HG02973 (cell line): ENCODE measurements at regions not wholly inside any gene's neighbourhood (a gene's known extent, or its start where the extent isn't known, plus 50 kb on each side); places are given as distances from the start of the nearest gene placed in this dataset.
"Not testable (repeated sequence)": the region's sequence is repeated elsewhere in the genome, so short reads cannot be mapped to it uniquely, and the experiment has no call there.

Source experiments
- ATAC-seq: cut with Tn5 transposase; IDR thresholded peaks from one replicate; pipeline ENCODE4 v1.9.1; 2021; ENCODE audit warnings: moderate library complexity; ENCODE audit not compliant: unreplicated experiment

DNA sequence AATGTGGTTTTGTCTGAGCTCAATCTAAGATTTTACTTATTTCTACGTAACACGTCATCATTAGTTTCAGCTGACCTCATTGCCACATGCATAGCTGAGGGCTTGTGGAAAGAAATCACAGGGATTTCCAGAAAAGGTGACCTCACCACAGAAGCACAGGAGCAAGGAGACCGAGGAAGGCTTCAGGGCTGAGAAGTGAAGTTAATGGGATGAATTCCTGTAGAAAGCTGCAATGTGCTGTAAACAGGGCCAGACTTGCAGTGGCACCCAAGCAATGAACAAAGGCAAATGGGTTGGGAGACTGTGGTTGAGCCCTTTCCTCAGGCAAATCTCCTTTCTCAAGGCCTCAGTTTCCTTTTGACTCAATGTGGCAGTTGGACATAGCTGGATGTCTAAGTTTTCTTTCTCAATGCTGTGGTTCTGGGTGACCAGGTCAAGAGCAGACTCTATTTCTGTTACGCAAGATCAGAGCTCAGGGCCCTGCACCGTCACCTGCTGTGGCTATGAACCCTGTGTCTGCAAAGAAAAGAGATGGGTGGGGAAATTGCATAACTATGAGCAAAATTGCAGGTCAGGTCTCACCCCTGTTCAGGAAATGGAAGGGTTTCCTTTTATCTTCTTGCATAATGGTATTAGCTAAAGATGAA lies 252.2 kb upstream of the TBL1XR1 start:
- ATAC-seq, result peak; percentile 87

- no peak for ATAC-seq
These were observed 254.0 kb upstream of the TBL1XR1 start for GRCh38 chr3:177451301-177451750.

GRCh38 chr3:177451864-177452830 lies 254.9 kb upstream of the TBL1XR1 start:
- ATAC-seq, result no peak

DNA sequence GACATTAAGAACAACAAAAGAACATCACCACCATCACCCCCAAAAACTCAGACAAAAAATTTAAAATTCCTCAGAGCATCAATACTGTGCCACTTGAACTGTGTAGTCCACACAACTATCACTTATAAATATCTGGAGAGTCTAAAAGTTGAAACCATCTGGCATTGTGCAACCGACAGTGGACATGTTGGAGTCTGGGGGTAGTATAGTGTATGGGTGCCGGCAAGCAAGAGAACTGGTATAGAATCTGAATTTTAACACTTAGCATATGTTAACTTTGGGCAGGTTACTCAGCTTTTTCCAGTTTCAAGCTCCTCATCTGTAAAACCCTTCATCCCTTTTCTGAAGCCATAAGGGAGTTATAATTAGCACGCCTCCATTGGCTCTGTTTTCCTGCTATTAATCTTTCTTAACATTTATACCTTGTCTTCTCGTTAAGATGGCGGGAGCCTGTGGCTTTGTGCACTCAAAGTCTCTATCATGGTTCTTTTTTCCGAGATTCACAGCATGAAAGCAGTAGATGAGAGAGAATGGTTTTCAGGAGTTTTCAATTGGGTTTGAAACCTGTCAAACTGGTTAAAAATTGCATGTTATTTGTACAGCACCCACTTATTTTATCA lies 255.7 kb upstream of the TBL1XR1 start:
- no peak for ATAC-seq

- ATAC-seq, result no peak
These were observed 256.2 kb upstream of the TBL1XR1 start for GRCh38 chr3:177453451-177453844.

DNA sequence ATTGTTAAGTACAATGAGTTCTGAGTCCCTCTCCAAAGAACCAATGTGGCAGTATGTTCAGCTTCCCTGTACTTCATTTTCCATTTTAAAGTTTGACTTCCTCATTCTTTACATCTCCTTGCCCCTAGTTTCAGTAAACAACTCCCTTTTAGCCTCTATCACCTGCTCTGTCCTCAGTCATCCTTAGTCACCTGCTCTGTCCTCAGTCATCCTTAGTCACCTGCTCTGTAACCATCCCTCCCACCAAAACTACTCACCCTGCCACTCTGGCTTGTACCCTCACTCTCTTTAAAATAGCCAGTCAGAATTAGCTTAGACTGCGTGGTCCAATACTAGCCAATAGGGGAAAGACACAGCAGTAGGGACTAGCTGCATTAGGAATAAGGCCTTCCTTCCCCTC lies 259.9 kb upstream of the TBL1XR1 start:
- not testable (repeated sequence) for ATAC-seq

DNA sequence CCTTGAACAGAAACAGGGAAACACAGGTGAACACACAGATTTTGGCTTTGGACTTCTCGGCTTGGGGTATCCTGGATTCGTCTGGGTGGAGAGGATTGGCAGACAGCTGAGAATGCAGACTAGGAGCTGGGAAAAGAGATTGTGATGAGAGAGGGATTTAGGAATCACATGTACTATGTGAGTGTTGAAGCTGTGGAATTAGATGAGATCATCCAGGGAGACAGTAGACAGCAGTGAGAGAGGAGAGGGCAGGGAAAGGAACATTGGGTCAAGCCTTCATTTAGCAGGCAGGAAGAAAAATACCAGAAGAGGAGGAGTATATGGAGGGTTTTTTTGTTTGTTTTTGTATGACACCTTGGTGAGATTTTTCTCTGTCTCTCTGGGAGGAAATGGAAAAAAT lies 262.1 kb upstream of the TBL1XR1 start:
- no peak for ATAC-seq

GRCh38 chr3:177460047-177460446 lies 262.8 kb upstream of the TBL1XR1 start:
- ATAC-seq, result no peak

DNA sequence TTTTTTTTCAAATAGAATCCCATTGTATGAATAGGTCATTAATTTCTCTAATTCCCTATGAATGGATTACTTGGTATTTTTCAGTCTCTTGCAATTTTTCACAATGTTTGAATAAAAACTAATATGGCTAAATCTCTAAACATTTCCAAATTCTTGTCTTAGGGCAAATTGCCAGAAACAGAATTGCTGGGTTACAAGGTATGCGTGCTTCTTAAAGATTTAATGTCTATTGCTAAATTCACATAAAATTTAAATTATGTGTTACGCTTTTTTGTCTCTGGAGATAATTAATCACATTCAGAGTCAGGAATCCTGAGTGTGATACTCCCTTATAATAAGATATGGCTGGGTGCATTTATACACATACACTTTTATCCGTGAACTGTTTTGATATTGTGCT lies 264.5 kb upstream of the TBL1XR1 start:
- ATAC-seq, result no peak

DNA sequence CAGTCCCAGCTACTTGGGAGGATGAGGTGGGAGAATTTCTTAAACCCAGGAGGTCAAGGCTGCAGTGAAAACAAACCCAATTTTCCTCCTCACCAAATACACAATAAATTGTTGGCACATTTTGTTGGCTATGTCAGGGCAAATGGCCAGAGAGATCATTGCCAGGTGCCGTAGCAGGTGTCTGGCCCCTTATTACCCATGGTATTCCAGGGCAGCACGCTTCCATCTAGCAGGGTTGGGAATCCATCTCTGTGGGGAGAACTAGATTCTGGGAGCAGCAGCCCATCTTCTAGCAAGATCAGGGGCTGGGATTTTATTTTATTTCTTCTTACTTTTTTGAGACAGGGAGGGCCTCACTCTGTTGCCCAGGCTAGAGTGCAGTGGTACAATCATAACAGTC lies 266.1 kb upstream of the TBL1XR1 start:
- not testable (repeated sequence) for ATAC-seq

GRCh38 chr3:177463863-177464262 lies 266.6 kb upstream of the TBL1XR1 start:
- no peak for ATAC-seq

- ATAC-seq, result no peak
These were observed 267.3 kb upstream of the TBL1XR1 start for GRCh38 chr3:177464392-177465256.

DNA sequence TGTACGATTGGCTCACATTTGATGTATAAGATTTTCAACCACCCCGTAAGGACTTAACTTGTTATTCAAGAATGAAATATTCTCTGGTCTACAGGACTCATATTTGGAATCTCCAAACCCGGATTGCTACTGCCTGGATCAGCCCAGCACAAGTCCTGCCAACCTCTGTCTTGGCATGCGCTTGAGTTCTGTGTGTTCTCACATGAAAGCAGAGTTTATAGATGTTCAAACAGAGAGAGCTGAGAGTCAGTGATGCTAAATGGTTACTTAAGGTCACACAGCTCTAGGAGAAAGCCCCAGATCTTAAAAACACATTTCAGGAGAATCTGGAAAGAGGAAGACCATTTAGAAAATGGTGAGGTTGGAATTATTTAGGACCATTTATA lies 268.0 kb upstream of the TBL1XR1 start:
- no peak for ATAC-seq

GRCh38 chr3:177466074-177466473 lies 268.8 kb upstream of the TBL1XR1 start:
- no peak for ATAC-seq

- not testable (repeated sequence) for ATAC-seq
These were observed 269.3 kb upstream of the TBL1XR1 start for GRCh38 chr3:177466622-177467021.

- no peak for ATAC-seq
These were observed 270.1 kb upstream of the TBL1XR1 start for GRCh38 chr3:177467247-177467985.

- no peak for ATAC-seq
These were observed 271.0 kb upstream of the TBL1XR1 start for GRCh38 chr3:177468331-177468730.

- ATAC-seq, result no peak
These were observed 271.5 kb upstream of the TBL1XR1 start for GRCh38 chr3:177468816-177469215.

DNA sequence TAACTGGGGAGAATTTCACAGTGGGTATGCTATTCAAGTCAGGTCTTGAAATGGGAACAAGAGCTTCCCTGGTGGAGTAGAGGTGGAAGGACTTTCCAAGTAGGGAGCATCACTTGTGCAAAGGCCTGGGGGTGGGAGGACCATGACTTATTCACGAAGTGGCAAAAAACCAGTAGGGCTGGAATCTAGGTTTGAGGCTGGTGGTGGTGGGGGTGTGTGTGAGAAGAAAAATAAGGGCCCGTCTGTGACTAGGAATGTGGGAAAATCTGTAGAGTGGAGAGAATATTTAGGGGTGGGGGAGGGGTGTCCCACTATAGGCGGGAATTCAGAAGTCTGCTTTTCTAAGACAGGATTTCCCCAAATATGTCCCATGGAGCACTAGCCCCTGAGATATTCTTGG lies 271.9 kb upstream of the TBL1XR1 start:
- no peak for ATAC-seq
